GM08714 (cell line): ENCODE measurements at regions not wholly inside any gene's neighbourhood (a gene's known extent, or its start where the extent isn't known, plus 50 kb on each side); places are given as distances from the start of the nearest gene placed in this dataset.

Source experiments
- H3K4me3 ChIP-seq: fragments of 200-500 bp; sonication (Bioruptor generic); 2 replicates; pipeline ENCODE4 v1.5.1; 2014; ENCODE audit warnings: mild to moderate bottlenecking, low read length, inconsistent platforms
- ZNF274 ChIP-seq: IDR thresholded peaks from 2 replicates; pipeline ENCODE4 v1.6.1; 2012; ENCODE audit warnings: mild to moderate bottlenecking, low read depth, low read length

DNA sequence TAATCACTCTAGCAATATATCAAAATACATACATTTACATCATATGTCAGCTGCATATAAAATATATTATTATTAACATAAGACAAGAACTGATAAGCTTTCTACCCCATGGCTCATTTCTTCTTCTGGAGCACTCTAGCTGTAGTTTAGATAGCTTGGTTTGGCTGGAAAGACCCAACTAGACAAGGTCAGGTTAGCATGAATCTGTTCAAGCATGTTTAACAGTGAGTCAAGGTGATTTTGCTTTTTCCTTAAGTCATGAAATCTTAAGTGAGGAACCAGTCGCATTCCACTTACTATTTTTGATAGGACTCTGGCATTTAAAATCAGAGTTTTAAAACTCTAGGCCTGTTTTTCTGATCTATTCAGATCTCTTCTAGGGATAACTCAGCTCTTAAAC lies 157.0 kb upstream of the PDGFD start:
- TF ChIP-seq ZNF274 = no peak
- no peak overlapping the region for H3K4me3 ChIP-seq

DNA sequence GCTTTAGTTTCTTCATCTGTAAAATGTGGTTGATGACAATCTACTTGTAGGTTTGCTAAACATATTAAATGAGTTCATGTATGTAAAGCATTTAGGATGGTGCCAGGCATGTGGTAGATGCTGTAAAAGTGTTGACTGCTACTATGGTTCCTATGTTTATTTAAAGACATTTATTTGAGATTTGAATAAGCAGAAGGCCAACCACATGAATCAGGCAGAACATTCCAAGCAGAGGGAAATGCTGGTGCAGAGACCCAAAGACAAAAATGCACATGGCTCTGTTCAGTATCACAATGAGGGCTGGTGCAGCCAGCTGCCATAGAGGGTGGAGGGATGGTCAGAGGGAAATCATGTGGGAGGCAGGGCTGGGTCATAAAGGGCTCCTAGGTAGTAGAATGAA lies 156.2 kb upstream of the PDGFD start:
- no peak for TF ChIP-seq ZNF274

DNA sequence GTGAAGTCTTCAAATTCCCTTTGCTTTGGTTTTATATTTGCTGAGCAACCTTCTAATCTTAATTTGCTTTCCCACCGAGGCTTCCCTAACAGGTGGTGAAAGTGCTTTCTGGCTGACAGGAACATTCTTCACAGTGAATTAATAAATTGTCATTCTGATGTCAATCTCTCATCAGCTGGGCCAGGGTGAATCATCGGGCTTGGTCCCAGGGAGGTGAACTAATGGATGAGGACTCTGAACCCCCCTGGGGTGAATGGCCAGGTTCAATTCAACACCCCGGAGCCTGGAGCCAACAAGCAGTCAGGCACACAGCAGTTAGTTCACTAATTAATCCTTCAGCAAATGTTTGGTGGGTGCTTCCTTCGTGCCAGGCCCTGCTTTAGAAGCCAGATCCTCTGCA lies 155.4 kb upstream of the PDGFD start:
- H3K4me3 ChIP-seq = no peak overlapping the region
- no peak for TF ChIP-seq ZNF274

More for the DNA sequence above, 156.2 kb upstream of the PDGFD start:
- H3K4me3 ChIP-seq = no peak overlapping the region

DNA sequence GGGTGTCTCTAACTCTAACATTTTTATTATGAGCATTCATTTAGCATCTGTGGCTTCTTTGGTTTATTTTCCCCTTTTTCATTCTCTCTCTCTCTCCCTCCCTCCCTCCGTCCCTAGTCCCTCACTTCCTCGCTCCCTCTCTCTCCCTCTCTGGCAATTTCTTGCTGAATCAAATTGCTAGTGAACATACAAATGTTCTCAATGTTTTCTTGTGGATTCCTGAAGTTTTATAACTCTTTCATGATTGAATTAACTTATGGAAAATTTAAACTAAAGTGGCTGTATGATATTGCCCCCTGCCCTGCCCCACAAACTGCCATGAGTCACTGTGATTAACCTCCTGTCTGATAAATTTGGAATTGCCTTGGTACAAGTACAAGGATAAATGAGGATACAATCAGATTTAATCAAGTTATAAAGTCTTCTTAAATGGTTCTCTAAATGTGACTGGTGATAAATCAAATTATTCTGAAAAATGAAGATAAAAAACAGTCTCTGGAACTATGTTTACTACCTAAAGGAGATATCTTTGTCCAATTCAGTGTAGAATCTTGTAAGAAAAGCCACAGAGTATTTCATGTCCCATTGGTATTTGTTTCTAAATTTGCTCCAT lies 143.0 kb upstream of the PDGFD start:
- no peak overlapping the region for H3K4me3 ChIP-seq
- no peak for TF ChIP-seq ZNF274

DNA sequence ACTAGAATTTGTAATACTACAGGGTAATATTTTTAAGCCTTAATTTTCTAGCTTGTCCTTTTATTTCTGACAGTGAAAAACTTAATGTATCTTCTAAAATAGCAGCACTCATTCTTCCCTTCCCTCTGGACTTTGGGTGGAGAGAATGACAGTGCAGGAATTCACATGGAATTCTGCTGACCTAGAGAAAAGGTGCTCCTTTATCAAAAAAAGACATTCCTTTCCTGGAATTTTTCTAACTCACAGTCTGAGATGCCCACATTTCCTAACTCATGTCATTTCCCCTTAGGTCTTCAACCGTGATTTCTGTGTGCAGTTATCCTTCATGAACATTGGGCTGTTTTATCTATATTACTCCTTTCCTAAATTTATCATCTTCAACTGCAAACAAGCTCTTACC lies 137.8 kb upstream of the PDGFD start:
- no peak for TF ChIP-seq ZNF274

DNA sequence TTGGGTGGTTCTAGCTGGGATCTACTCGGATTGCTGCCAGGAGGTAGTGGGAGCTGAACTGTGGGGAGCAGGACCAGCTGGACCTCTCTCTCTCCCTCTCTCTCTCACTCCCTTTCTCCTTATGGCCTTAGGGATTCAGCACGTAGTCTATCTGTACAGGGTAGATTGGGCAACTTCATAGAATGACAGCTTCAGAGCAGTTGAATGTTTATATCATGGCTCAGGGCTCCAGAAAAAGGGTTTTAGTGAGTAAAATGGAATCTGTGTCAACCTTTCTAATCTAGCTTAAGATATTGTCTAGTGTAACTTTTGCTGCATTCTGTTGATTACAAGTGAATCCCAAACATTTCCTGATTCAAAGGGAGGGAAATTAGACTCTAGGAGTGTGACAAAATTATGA lies 127.7 kb upstream of the PDGFD start:
- H3K4me3 ChIP-seq = no peak overlapping the region
- no peak for TF ChIP-seq ZNF274

More for the DNA sequence above, 137.8 kb upstream of the PDGFD start:
- no peak overlapping the region for H3K4me3 ChIP-seq

DNA sequence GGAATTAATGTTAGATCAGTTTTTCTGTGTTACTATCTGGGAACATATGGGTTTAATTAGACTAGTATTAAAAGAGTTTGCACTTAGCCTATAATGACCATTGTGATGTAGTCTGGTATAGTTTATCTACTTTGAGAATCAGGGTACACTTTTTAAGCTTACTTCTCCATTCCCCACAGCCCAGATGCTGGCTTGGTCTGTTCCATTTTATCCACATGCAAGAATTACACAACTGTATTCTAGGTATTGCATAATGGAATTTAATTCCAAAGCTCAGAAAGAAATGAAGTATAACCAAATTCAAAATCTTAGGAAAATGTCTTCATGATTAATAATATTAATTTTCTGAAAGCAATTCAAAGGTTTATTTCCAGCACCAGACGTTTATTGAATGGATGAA lies 122.2 kb upstream of the PDGFD start:
- no peak overlapping the region for H3K4me3 ChIP-seq
- TF ChIP-seq ZNF274 = no peak

DNA sequence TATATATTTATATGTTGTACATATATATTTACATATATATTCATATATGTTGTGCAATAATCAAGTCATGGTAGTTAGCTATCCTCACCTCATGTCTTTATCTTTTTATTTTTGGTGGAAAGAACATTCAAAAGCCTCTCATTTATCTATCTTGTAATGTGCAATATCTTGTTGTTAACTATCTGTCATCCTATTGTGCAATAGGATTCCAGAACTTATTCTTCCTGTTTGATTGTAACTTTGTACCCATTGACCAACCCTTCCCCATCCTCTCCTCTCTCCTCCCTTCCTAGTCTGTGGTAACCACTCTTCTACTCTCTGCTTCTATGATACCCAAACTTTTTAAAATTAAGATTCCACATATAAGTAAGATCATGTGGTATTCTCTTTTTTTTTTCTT lies 115.6 kb upstream of the PDGFD start:
- no peak for TF ChIP-seq ZNF274
- no peak overlapping the region for H3K4me3 ChIP-seq

DNA sequence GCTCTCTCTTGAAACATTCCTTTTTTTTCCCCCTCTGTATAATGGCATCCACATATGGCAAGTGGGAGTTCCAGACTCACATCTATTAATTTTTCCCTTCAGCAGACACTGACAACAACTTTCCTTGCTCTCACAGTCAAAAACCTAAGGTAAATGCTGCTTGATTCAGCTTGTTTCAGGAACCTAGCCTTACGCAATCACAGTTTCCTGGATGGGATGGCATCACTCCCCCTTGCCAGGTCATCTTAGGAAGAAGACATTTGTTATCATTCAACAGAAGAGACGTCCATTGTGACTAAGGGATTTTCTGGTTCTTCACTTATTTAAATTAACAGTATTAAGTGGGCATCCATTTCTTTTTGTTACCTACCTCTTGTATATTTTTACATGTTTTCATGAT lies 112.0 kb upstream of the PDGFD start:
- no peak for TF ChIP-seq ZNF274
- no peak overlapping the region for H3K4me3 ChIP-seq

DNA sequence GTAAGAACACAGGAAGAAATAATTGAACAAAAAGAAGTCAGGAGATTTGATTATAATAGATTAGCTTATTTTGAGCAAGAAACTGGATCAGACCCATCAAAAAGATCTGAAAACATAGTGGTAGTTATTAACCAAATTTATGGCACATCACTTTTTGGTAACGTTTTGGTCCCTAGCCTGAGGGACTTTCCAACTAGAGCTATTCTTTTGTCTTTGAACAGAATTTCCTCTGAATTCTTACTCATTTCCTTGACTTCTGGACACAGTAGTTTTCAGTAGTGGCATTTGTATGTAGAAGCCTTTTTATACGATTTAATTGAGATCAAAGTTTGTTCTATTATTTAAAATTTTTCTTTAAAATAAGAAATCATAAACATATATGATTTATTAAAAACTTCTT lies 96.5 kb upstream of the PDGFD start:
- H3K4me3 ChIP-seq = no peak overlapping the region

DNA sequence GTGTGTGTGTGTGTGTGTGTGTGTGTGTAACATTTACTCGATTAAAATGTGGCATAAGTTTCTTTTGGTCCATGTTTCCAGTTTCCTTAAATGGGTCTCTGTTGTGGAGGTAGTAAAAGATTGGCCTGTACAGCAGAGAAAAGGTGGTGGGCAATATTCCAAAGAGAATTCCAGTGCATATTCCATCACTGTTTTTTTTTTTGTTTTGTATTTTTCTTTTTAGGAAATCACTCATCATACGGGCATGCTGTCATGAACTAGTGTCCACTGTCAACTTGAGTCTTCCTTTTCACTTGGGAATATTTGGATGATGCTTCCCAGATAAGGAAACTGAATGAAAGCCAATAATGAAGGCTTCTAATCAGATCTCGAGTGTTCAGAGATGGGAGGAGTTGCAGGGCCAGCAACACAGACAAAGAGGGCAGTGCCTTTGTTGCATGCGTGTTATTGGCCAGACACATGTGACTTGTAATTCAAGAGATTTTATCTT lies 95.2 kb upstream of the PDGFD start:
- no peak for TF ChIP-seq ZNF274
- no peak overlapping the region for H3K4me3 ChIP-seq

More for the DNA sequence above, 96.5 kb upstream of the PDGFD start:
- no peak for TF ChIP-seq ZNF274

DNA sequence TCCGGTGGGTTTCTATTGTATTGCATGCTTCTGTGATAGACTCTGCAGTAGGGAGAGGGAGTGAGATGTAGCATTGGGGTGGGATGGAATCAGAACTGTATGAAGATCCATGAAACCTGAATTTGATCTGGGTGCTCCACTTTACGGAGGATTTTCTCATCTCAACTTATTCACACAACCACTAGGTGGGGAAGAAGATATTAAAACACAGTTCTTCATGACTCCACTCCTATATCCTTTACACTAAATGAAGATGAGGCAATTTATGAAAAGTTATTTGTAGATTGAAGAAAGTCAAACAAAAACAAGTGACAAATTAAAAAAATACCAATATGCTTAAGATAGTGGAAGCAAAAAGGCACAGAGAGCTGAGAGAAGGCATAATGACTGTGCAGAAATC lies 92.6 kb upstream of the PDGFD start:
- H3K4me3 ChIP-seq = no peak overlapping the region
- no peak for TF ChIP-seq ZNF274

DNA sequence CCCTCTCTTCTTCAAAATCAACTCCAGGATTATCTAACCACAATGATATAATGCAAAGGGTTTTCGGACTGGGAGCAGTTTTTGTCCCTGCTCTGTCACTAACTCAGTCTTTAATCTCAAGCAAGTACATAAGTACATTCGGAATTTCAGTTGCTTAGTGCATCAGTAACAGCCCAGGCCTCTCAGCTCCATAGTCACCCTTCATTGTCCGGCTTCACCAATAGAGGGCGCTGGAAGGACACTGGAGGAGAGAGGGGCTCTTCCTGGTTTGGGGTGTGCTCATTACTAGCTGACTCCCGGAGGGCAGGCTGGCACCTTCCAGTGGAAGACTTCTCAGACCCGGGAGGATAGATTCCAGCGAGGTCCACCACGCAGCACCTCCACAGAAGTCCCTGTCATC lies 90.4 kb upstream of the PDGFD start:
- no peak overlapping the region for H3K4me3 ChIP-seq
- TF ChIP-seq ZNF274 = no peak

DNA sequence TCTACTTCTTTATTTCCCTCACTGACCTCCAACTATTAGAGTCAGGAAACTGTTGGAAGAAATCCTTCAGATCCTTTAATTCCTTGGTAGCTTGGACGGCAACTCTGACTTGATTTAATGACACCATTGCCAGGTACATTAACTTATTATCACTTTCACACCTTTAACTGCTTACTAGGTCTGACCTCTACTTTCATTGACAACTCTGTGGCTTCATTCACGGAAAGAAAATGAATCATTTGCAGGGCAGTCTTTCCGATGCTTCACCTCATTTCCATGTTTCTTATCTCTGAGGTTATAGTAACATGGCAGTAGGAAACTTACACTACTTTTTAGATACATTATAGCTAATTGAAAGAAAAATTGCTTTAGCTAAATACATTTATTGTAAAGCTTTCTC lies 82.6 kb upstream of the PDGFD start:
- no peak overlapping the region for H3K4me3 ChIP-seq
- no peak for TF ChIP-seq ZNF274

DNA sequence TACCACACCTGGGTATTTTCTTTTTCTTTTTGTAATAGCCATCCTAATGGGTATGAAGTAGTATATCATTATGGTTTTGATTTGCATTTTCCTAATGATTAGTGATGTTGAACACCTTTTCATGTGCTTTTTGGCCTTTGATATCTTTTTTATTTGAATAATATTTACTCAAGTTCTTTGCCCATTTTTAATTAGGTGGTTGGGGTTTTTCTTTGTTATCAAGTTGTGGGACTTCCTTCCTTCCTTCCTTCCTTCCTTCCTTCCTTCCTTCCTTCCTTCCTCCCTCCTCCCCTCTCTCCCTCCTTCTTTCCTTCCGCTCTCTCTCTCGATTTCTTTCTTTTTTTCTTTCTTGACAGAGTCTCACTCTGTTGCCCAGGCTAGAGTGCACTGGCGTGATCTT lies 75.0 kb upstream of the PDGFD start:
- TF ChIP-seq ZNF274 = no peak
- no peak overlapping the region for H3K4me3 ChIP-seq

DNA sequence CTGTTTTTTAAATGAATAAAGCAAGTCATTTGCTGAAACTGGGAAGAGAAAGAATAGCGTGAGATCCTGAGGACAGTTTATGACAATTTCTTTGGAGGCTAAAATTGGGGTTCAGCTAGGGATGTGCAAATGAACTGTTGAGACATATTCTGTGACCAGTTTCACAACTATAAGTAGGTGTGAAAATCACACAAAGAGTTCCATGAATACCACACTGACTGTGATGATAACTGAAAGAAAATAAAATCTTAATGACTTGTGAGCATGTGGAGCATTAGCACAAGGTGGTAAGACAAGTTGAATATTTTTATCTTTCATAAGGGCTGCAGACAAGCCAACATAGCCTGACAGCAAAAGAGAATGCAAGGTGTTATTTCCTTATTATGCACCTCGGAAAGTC lies 61.1 kb upstream of the PDGFD start:
- H3K4me3 ChIP-seq = no peak overlapping the region
- no peak for TF ChIP-seq ZNF274
